ENCODE measurements at regions not wholly inside any gene's neighbourhood (a gene's known extent, or its start where the extent isn't known, plus 50 kb on each side); places are given as distances from the start of the nearest gene placed in this dataset.

DNA sequence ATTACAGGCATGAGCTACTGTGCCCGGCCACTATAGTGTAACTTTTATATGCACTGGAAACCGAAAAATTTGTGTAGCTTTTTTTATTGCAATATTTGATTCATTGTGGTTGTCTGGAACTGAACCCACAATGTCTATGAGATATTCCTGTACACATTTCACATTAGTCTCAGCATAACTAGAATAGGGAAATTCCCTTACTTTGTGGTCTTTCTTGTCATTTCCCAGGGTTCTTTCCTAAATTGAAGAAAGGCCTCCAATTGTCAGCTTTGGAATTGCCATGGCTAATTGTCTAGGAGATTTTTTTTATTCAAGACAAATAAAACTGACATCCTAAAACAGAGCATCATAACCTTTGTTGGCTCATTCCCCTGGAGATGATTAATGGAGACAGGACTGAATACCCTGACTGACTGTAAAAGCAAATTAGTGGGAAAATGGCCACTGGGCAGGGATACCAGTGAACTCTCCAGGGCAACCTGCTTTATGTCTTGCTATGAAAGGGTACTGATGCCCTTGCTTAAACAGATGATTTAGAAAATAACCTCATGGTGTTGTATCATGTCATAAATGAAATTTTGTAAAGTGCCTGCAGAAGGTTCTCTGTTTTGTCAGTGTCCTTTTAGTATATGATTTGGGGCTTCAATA is 576.9 kb downstream of the RFPL4B start:
- no peaks in the 10 kb centered on the region for H3K9me3 ChIP-seq (ENCODE audit: low read depth, low read length)
- no peak overlapping the region for H3K27ac ChIP-seq
- no peak overlapping the region for H3K9ac ChIP-seq (ENCODE audit: insufficient read length)
- H3K4me3 ChIP-seq: no peak overlapping the region
- no peak for DNase-seq (ENCODE audit: low read depth, low spot score)
- no peaks in the 10 kb centered on the region for H3K36me3 ChIP-seq (ENCODE audit: insufficient read depth, low read length)
- TF ChIP-seq EZH2 (IDR thresholded peaks at IDR 0.05) (no peak), POLR2AphosphoS5 (IDR thresholded peaks at IDR 0.05; ENCODE audit: borderline replicate concordance, low read depth, low read length) (no peak), FOXP2 (optimal IDR thresholded peaks at IDR 0.05; ENCODE audit: control extremely low read depth, extremely low read length, insufficient read depth) (no peak)

DNA sequence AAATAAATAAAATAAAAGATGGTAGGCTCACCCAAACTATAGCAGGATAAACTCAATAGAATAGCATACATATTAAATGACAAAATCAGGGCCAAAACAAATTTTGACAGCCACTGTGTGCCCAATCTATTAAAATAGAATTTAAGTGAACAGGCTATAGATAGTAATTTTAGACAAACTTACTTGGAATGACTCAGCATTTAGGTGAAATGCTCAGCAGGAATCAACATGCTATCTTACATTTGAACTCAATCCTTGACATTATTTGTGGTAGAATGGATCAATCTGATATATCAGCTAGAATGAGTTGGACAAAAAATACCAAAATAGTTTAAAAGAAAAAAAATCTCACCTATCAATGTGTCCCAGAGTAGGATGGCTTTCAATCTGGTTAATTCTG is 578.6 kb downstream of the RFPL4B start:
- Histone ChIP-seq H3K9me3 (ENCODE audit: low read depth, low read length) (no peaks in the 10 kb centered on the region), H3K36me3 (ENCODE audit: insufficient read depth, low read length) (no peaks in the 10 kb centered on the region), H3K9ac (ENCODE audit: insufficient read length) (no peak overlapping the region), H3K4me3 (no peak overlapping the region), H3K27ac (no peak overlapping the region)
- TF ChIP-seq FOXP2 (optimal IDR thresholded peaks at IDR 0.05; ENCODE audit: control extremely low read depth, extremely low read length, insufficient read depth) (no peak), POLR2AphosphoS5 (IDR thresholded peaks at IDR 0.05; ENCODE audit: borderline replicate concordance, low read depth, low read length) (no peak), EZH2 (IDR thresholded peaks at IDR 0.05) (no peak)
- no peak for DNase-seq (ENCODE audit: low read depth, low spot score)

- DNase-seq (ENCODE audit: low read depth, low spot score): no peak
- TF ChIP-seq FOXP2 (optimal IDR thresholded peaks at IDR 0.05; ENCODE audit: control extremely low read depth, extremely low read length, insufficient read depth): no peak
- TF ChIP-seq POLR2AphosphoS5 (IDR thresholded peaks at IDR 0.05; ENCODE audit: borderline replicate concordance, low read depth, low read length): no peak
- no peak for TF ChIP-seq EZH2 (IDR thresholded peaks at IDR 0.05)
- H3K27ac ChIP-seq: no peak overlapping the region
- H3K9me3 ChIP-seq (ENCODE audit: low read depth, low read length): no peaks in the 10 kb centered on the region
- no peak overlapping the region for H3K9ac ChIP-seq (ENCODE audit: insufficient read length)
- no peak overlapping the region for H3K4me3 ChIP-seq
- H3K36me3 ChIP-seq (ENCODE audit: insufficient read depth, low read length): no peaks in the 10 kb centered on the region
Measured at GRCh38 chr6:112927641-112928320, 580.7 kb downstream of the RFPL4B start.

DNA sequence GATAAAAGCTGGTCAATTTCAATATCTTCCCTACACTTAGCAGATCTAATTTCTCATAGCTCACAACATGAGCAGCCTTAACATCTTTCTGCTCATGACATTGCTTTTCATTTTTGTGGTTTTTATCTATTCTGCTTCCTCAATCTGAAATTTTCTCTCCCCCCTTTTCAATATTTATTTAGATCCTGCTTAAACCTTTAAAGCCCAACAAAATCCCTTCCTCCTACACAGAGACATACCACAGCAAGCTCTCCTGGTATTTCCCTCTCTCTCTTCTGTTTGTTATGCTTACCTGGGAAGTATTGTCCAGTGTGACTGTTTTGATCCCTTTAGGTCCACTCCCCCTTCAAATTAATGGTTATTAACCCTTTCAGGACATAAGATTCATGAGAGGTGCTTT is 582.5 kb downstream of the RFPL4B start:
- DNase-seq (ENCODE audit: low read depth, low spot score): no peak
- no peak overlapping the region for H3K4me3 ChIP-seq
- no peak overlapping the region for H3K9ac ChIP-seq (ENCODE audit: insufficient read length)
- TF ChIP-seq POLR2AphosphoS5 (IDR thresholded peaks at IDR 0.05; ENCODE audit: borderline replicate concordance, low read depth, low read length): no peak
- TF ChIP-seq FOXP2 (optimal IDR thresholded peaks at IDR 0.05; ENCODE audit: control extremely low read depth, extremely low read length, insufficient read depth): no peak
- no peak for TF ChIP-seq EZH2 (IDR thresholded peaks at IDR 0.05)
- H3K9me3 ChIP-seq (ENCODE audit: low read depth, low read length): no peaks in the 10 kb centered on the region
- H3K36me3 ChIP-seq (ENCODE audit: insufficient read depth, low read length): no peaks in the 10 kb centered on the region
- no peak overlapping the region for H3K27ac ChIP-seq

DNA sequence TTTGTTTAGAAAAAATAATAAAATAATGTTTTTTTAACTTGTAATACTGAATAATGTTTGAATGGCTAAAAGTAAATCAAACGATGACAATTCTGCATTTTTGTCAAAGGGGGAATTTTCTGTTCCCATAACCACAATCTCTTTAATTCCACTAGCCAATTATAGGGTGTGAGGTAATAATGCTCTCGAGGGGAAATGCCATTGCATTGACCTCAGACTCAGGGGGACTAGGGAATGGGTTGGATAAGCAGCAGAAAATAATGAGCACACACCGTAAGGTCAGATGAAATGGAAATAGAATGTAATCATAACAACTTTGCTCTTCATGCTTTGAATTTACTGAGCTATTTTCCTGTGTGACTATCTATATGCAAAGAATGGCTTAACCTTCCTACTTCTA is 584.7 kb downstream of the RFPL4B start:
- H3K36me3 ChIP-seq (ENCODE audit: insufficient read depth, low read length): no peaks in the 10 kb centered on the region
- H3K9ac ChIP-seq (ENCODE audit: insufficient read length): no peak overlapping the region
- no peak overlapping the region for H3K27ac ChIP-seq
- TF ChIP-seq FOXP2 (optimal IDR thresholded peaks at IDR 0.05; ENCODE audit: control extremely low read depth, extremely low read length, insufficient read depth): no peak
- TF ChIP-seq POLR2AphosphoS5 (IDR thresholded peaks at IDR 0.05; ENCODE audit: borderline replicate concordance, low read depth, low read length): no peak
- TF ChIP-seq EZH2 (IDR thresholded peaks at IDR 0.05): no peak
- no peak overlapping the region for H3K4me3 ChIP-seq
- no peaks in the 10 kb centered on the region for H3K9me3 ChIP-seq (ENCODE audit: low read depth, low read length)
- no peak for DNase-seq (ENCODE audit: low read depth, low spot score)

GRCh38 chr6:112933947-112934346 is 586.8 kb downstream of the RFPL4B start:
- TF ChIP-seq EZH2 (IDR thresholded peaks at IDR 0.05) (no peak), POLR2AphosphoS5 (IDR thresholded peaks at IDR 0.05; ENCODE audit: borderline replicate concordance, low read depth, low read length) (no peak), FOXP2 (optimal IDR thresholded peaks at IDR 0.05; ENCODE audit: control extremely low read depth, extremely low read length, insufficient read depth) (no peak)
- H3K27ac ChIP-seq: no peak overlapping the region
- H3K36me3 ChIP-seq (ENCODE audit: insufficient read depth, low read length): no peaks in the 10 kb centered on the region

GRCh38 chr6:112934433-112935327 is 587.5 kb downstream of the RFPL4B start:
- no peak for DNase-seq (ENCODE audit: low read depth, low spot score)
- H3K36me3 ChIP-seq (ENCODE audit: insufficient read depth, low read length): no peaks in the 10 kb centered on the region
- TF ChIP-seq EZH2 (IDR thresholded peaks at IDR 0.05): no peak
- no peak for TF ChIP-seq POLR2AphosphoS5 (IDR thresholded peaks at IDR 0.05; ENCODE audit: borderline replicate concordance, low read depth, low read length)
- TF ChIP-seq FOXP2 (optimal IDR thresholded peaks at IDR 0.05; ENCODE audit: control extremely low read depth, extremely low read length, insufficient read depth): no peak
- H3K9ac ChIP-seq (ENCODE audit: insufficient read length): no peak overlapping the region
- H3K4me3 ChIP-seq: no peak overlapping the region
- H3K9me3 ChIP-seq (ENCODE audit: low read depth, low read length): no peaks in the 10 kb centered on the region
- no peak overlapping the region for H3K27ac ChIP-seq

More at GRCh38 chr6:112933947-112934346, 586.8 kb downstream of the RFPL4B start:
- no peak for DNase-seq (ENCODE audit: low read depth, low spot score)
- Histone ChIP-seq H3K4me3 (no peak overlapping the region), H3K9me3 (ENCODE audit: low read depth, low read length) (no peaks in the 10 kb centered on the region), H3K9ac (ENCODE audit: insufficient read length) (no peak overlapping the region)

All from SK-N-MC (cell line).